ENCODE measurements at regions not wholly inside any gene's neighbourhood (a gene's known extent, or its start where the extent isn't known, plus 50 kb on each side); places are given as distances from the start of the nearest gene placed in this dataset.
A peak's percentile ranks its signal among the peaks of the same experiment; 100 is the strongest.

DNA sequence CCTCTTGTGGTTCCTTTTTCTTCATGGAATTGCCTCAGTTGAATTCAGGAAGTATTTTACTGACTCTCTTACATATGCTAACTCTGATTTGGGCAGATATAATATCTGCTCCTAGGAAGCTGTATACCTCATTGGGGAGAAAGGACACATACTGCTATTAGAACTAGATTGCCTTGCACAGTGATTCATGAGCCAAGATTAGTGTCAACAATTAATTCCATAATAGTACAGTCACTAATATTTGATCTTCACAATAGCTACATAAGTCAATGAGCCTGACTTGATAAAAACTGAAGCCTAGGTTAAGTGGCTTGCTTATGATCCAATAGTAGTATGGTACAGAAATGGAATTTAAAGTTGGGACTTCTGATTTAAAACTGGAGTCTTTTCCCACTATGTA is 127.6 kb downstream of the ETAA1 start:
- H3K4me3 ChIP-seq (ENCODE audit: control insufficient read depth, low read depth, low read length), result no peak overlapping the region
- DNase-seq (ENCODE audit: low read depth), result no peak
- TF ChIP-seq, protein P1, sequence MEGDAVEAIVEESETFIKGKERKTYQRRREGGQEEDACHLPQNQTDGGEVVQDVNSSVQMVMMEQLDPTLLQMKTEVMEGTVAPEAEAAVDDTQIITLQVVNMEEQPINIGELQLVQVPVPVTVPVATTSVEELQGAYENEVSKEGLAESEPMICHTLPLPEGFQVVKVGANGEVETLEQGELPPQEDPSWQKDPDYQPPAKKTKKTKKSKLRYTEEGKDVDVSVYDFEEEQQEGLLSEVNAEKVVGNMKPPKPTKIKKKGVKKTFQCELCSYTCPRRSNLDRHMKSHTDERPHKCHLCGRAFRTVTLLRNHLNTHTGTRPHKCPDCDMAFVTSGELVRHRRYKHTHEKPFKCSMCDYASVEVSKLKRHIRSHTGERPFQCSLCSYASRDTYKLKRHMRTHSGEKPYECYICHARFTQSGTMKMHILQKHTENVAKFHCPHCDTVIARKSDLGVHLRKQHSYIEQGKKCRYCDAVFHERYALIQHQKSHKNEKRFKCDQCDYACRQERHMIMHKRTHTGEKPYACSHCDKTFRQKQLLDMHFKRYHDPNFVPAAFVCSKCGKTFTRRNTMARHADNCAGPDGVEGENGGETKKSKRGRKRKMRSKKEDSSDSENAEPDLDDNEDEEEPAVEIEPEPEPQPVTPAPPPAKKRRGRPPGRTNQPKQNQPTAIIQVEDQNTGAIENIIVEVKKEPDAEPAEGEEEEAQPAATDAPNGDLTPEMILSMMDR (IDR thresholded peaks at IDR 0.05; ENCODE audit: control insufficient read depth, insufficient read depth, low read depth, low read length, missing control alignments), result no peak

DNA sequence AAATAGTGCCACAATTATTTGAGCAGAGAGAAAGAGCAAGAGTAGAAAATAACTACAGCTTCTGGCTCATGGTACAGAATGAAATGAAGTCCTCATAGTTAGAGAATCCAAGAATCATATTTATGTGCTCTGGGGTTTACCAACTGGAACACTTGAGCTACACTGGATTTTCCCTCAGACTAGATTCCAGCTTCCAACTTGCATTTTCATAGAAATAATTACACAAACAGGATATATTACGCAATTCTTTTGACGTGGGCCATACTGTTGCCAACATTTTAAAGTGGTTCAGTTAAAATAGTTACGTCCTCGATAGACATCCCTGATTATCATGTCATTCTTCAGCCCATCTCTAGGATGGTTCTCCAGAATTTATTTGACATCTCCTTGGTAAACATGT is 129.2 kb downstream of the ETAA1 start:
- peak; percentile 55 for DNase-seq (ENCODE audit: low read depth)
- TF ChIP-seq, protein P1 (IDR thresholded peaks at IDR 0.05; ENCODE audit: control insufficient read depth, insufficient read depth, low read depth, low read length, missing control alignments), result no peak
- H3K4me3 ChIP-seq (ENCODE audit: control insufficient read depth, low read depth, low read length), result no peak overlapping the region

DNA sequence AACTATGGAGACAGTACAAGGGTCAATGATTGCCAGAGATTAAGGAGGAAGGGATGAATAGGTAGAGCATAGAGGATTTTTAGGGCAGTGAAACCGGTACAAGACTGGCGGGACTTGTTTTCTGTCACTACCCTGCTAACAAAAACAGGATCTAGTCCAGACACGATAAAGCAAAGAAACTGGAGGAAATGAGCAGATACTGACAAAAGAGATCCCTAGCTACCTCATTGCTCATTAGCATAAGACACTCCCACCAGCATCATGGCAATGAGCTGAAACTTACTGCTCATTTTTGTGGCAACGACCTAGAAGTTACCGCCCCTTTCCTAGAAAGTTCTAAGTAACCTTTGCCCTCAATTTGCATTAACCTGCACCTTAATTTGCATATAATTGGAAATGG is 131.2 kb downstream of the ETAA1 start:
- TF ChIP-seq, protein P1 (IDR thresholded peaks at IDR 0.05; ENCODE audit: control insufficient read depth, insufficient read depth, low read depth, low read length, missing control alignments), result no peak
- no peak for DNase-seq (ENCODE audit: low read depth)
- no peak overlapping the region for H3K4me3 ChIP-seq (ENCODE audit: control insufficient read depth, low read depth, low read length)

DNA sequence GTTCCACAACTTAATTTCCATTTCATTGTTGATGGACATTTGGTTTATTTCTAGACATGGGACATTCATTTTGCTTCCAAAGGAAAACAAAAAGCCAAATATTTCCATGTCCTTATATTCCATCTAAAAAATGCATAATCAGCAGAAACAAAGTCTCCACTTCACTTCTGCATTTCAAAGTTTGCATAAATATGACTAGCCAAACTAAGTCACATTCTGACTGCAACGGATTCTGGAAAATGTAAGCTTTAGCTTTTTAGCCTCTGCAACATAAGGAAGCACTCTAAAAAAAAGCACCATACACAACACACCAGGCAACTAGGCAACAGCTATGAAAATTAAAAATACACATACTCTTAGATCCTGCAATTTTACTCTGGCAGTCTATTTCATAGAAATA is 135.3 kb downstream of the ETAA1 start:
- TF ChIP-seq, protein P1 (IDR thresholded peaks at IDR 0.05; ENCODE audit: control insufficient read depth, insufficient read depth, low read depth, low read length, missing control alignments), result no peak

DNA sequence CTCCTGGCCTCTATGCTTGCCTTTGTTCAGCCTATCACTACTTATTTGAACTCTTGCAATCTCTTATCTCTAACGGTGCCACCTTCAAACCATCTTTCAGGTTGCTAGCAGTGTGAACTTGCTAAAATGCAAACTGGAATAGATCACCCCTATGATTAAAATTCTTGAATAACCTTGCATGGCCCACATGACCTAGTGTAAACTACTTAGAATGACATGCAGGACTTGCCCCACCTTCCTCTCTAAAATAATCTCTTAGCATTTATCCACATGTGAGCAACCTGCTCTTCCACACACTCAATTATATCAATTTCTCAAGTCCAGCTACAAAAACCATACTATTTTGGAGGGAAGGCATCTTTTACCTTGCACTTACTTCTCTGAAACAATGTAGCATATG is 137.6 kb downstream of the ETAA1 start:
- DNase-seq (ENCODE audit: low read depth), result no peak
- no peak overlapping the region for H3K4me3 ChIP-seq (ENCODE audit: control insufficient read depth, low read depth, low read length)
- TF ChIP-seq, protein P1 (IDR thresholded peaks at IDR 0.05; ENCODE audit: control insufficient read depth, insufficient read depth, low read depth, low read length, missing control alignments), result no peak

More for the DNA sequence above, 135.3 kb downstream of the ETAA1 start:
- no peak overlapping the region for H3K4me3 ChIP-seq (ENCODE audit: control insufficient read depth, low read depth, low read length)
- no peak for DNase-seq (ENCODE audit: low read depth)

DNA sequence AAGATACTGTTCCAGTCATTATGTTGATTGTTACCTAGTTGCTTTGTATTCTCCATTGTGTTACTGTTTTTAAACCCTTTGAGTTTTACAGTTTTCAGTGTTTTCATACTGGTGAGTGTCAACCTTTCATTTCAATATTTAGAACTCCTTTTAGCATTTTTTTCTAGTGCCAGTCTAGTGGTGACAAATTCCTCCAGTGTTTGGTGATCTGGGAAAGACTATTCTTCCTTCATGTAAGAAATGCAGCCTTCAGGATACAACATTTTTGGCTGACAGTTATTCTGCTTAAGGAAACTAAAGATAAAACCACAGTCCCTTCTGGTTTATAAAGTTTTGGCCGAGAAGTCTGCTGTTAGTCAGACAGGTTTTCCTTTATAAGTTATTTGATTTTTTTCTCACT is 143.8 kb downstream of the ETAA1 start:
- TF ChIP-seq, protein P1 (IDR thresholded peaks at IDR 0.05; ENCODE audit: control insufficient read depth, insufficient read depth, low read depth, low read length, missing control alignments), result no peak
- H3K4me3 ChIP-seq (ENCODE audit: control insufficient read depth, low read depth, low read length), result no peak overlapping the region
- no peak for DNase-seq (ENCODE audit: low read depth)

DNA sequence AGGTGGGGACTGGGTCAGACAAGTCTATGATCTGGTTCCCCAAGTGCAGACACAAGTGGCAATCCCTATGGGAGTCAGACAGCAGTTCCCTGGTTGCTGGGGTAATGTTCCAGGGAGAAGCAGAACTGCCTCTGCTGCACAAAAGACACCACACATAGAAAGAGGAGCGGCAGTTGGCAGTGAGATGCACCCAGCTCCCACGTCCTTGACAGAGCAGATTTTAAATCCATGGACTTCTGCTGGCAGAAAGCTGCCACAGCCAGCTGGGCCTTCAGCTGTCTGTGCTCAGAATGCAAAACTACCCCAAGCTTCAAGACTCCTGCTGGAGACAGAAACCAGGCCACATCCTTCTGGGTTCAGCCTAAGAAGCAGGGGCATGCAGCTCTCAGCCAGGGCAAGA is 147.2 kb downstream of the ETAA1 start:
- no peak overlapping the region for H3K4me3 ChIP-seq (ENCODE audit: control insufficient read depth, low read depth, low read length)
- TF ChIP-seq, protein P1 (IDR thresholded peaks at IDR 0.05; ENCODE audit: control insufficient read depth, insufficient read depth, low read depth, low read length, missing control alignments), result no peak
- no peak for DNase-seq (ENCODE audit: low read depth)
